ENCODE measurements at regions not wholly inside any gene's neighbourhood (a gene's known extent, or its start where the extent isn't known, plus 50 kb on each side); places are given as distances from the start of the nearest gene placed in this dataset.

DNA sequence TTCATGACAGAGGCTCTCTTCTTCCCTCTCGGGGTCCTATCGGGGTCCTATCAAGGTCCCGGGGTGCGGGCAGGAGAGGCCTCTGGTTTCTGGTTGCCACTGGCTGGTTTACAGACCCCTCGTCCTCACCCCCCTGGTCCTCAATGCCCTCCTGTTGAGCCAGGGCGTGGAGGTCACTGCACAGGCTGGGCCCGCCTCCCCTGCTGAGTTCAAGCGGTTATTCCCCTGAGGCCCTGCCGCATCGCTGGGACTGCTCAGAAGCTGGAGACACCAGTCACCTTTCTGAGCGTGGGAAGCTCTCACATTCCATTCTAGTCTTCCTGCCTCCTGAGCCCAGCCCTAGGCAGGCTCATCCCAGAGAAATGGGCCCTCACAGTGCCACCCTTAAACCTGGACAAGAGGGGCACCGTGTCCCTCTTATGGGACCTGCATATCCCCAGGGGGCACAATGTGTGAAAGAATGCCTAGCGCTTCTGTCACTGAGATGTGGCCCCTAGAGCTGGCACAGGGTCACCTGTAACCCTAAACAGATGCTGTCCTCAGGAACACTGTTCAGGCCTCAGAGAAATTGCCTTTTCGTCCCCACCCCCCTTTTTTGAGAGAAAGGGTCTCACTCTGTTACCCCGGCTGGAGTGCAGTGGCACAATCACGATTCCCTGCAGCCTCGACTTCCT lies 177.7 kb upstream of the RGS6 start:
- H3K79me1 ChIP-seq (ENCODE audit: low read length) = peaks cover 5% of the 10 kb centered on the region
- H3K79me2 ChIP-seq (ENCODE audit: control insufficient read depth, insufficient read depth, low read length, poor library complexity) = no peaks in the 10 kb centered on the region
- H3K14ac ChIP-seq (ENCODE audit: low read length) = no peak overlapping the region
- H2AK5ac ChIP-seq (ENCODE audit: low read length) = no peak overlapping the region
- H3K27ac ChIP-seq (ENCODE audit: low read depth, low read length) = no peak overlapping the region
- no peak overlapping the region for H4K91ac ChIP-seq (ENCODE audit: low read depth, low read length)
- peak; percentile 81 to 82 for DNase-seq
- H2BK12ac ChIP-seq (ENCODE audit: low read length) = peak overlapping the region; percentile 7
- no peak overlapping the region for H2BK120ac ChIP-seq (ENCODE audit: insufficient read depth, low read length, poor library complexity)
- peaks cover 5 to 6% of the 10 kb centered on the region in 2 experiments for H3K4me1 ChIP-seq (ENCODE audit: control insufficient read depth in 1 of 2, insufficient read depth in 2 of 2, low read length in 2 of 2)
- H3K9me3 ChIP-seq (ENCODE audit: insufficient read depth, low read depth, low read length) = no peaks in the 10 kb centered on the region
- no peak overlapping the region for H3K18ac ChIP-seq (ENCODE audit: low read length)
- no peak overlapping the region for H3K23ac ChIP-seq (ENCODE audit: low read length)
- H4K12ac ChIP-seq (ENCODE audit: low read depth, low read length) = no peak overlapping the region
- H4K8ac ChIP-seq (ENCODE audit: low read depth, low read length) = peak overlapping the region; percentile 14
- H3K36me3 ChIP-seq (ENCODE audit: control insufficient read depth in 1 of 2, insufficient read depth in 2 of 2, low read length in 2 of 2) = no peaks in the 10 kb centered on the region
- no peaks in the 10 kb centered on the region for H3K27me3 ChIP-seq (ENCODE audit: insufficient read depth, low read length)
- WGBS (ENCODE audit: extremely low coverage, insufficient coverage, insufficient read length) = no CpG with 5 or more reads among the region's 17 CpGs
- H2AFZ ChIP-seq (ENCODE audit: insufficient read depth, low read length, poor library complexity) = no peak overlapping the region
- H3K9ac ChIP-seq (ENCODE audit: low read length) = no peak overlapping the region
- no peak overlapping the region for H3K4me3 ChIP-seq (ENCODE audit: low read depth, low read length)
- H2BK5ac ChIP-seq (ENCODE audit: low read depth, low read length, poor library complexity) = no peak overlapping the region
- H3K4me2 ChIP-seq (ENCODE audit: low read length) = no peak overlapping the region
- no peak overlapping the region for H3K4ac ChIP-seq (ENCODE audit: low read depth, low read length)

DNA sequence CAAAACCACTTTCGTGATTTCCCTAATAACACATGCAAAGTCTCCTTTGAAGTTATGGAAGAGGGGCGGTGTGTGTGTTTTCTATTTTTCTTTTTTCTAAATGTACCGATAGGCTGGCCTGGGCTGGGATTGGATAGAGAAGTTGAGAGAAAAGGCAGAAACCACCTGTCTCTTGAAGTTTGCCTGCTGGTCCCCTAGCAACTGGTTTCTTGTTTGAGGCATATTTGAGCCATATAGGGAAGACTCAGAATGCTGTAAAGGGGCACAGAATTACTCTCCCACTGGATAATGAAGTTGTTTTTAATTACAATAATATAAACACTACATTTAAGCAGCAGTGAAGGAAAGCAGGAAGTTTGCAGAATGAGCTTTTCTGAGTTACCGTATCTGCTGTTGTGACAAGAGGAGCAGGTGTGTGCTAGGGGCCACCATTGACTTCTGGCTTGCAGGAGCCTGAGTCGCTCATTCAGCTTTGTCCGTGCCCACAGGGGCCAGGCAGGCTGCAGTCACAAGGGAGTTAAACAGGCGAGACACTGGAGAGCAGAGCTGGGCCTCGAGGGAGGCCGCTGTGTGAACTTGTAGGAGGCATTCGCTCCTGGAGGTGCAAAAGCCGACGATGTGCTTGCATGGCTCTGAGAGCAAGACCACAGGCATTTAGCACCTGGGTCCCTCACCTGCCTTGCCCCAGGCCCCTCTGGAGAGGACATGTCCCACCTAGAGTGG lies 173.8 kb upstream of the RGS6 start:
- DNase-seq = no peak
- Histone ChIP-seq H3K9ac (ENCODE audit: low read length) (no peak overlapping the region), H2AK5ac (ENCODE audit: low read length) (no peak overlapping the region), H3K14ac (ENCODE audit: low read length) (no peak overlapping the region), H3K27ac (ENCODE audit: low read depth, low read length) (no peak overlapping the region), H4K91ac (ENCODE audit: low read depth, low read length) (no peak overlapping the region), H3K4me2 (ENCODE audit: low read length) (no peak overlapping the region), H2BK5ac (ENCODE audit: low read depth, low read length, poor library complexity) (no peak overlapping the region), H3K23ac (ENCODE audit: low read length) (no peak overlapping the region), H3K4me3 (ENCODE audit: low read depth, low read length) (no peak overlapping the region), H3K36me3 (ENCODE audit: control insufficient read depth in 1 of 2, insufficient read depth in 2 of 2, low read length in 2 of 2) (no peaks in the 10 kb centered on the region), H3K4me1 (ENCODE audit: control insufficient read depth in 1 of 2, insufficient read depth in 2 of 2, low read length in 2 of 2) (peaks cover 5 to 6% of the 10 kb centered on the region in 2 experiments), H3K27me3 (ENCODE audit: insufficient read depth, low read length) (no peaks in the 10 kb centered on the region), H3K18ac (ENCODE audit: low read length) (no peak overlapping the region), H4K12ac (ENCODE audit: low read depth, low read length) (no peak overlapping the region), H2BK120ac (ENCODE audit: insufficient read depth, low read length, poor library complexity) (no peak overlapping the region), H3K79me2 (ENCODE audit: control insufficient read depth, insufficient read depth, low read length, poor library complexity) (no peaks in the 10 kb centered on the region), H2BK12ac (ENCODE audit: low read length) (no peak overlapping the region), H4K8ac (ENCODE audit: low read depth, low read length) (no peak overlapping the region), H3K79me1 (ENCODE audit: low read length) (peaks cover 5% of the 10 kb centered on the region), H3K4ac (ENCODE audit: low read depth, low read length) (no peak overlapping the region), H3K9me3 (ENCODE audit: insufficient read depth, low read depth, low read length) (peaks cover 2% of the 10 kb centered on the region), H2AFZ (ENCODE audit: insufficient read depth, low read length, poor library complexity) (no peak overlapping the region)
- no CpG with 5 or more reads among the region's 12 CpGs for whole genome bisulfite sequencing (ENCODE audit: extremely low coverage, insufficient coverage, insufficient read length)

- Histone ChIP-seq H2AK5ac (ENCODE audit: low read length) (no peak overlapping the region), H4K8ac (ENCODE audit: low read depth, low read length) (no peak overlapping the region), H2BK120ac (ENCODE audit: insufficient read depth, low read length, poor library complexity) (no peak overlapping the region), H3K36me3 (ENCODE audit: control insufficient read depth in 1 of 2, insufficient read depth in 2 of 2, low read length in 2 of 2) (no peaks in the 10 kb centered on the region), H3K4me1 (ENCODE audit: control insufficient read depth in 1 of 2, insufficient read depth in 2 of 2, low read length in 2 of 2) (no peaks in the 10 kb centered on the region), H3K4ac (ENCODE audit: low read depth, low read length) (no peak overlapping the region), H3K27ac (ENCODE audit: low read depth, low read length) (no peak overlapping the region), H3K79me2 (ENCODE audit: control insufficient read depth, insufficient read depth, low read length, poor library complexity) (no peaks in the 10 kb centered on the region), H3K9me3 (ENCODE audit: insufficient read depth, low read depth, low read length) (peaks cover 2% of the 10 kb centered on the region), H3K4me2 (ENCODE audit: low read length) (no peak overlapping the region), H2BK12ac (ENCODE audit: low read length) (no peak overlapping the region), H3K27me3 (ENCODE audit: insufficient read depth, low read length) (no peaks in the 10 kb centered on the region), H3K18ac (ENCODE audit: low read length) (no peak overlapping the region), H3K14ac (ENCODE audit: low read length) (no peak overlapping the region), H3K23ac (ENCODE audit: low read length) (no peak overlapping the region), H4K12ac (ENCODE audit: low read depth, low read length) (no peak overlapping the region), H3K9ac (ENCODE audit: low read length) (no peak overlapping the region), H2AFZ (ENCODE audit: insufficient read depth, low read length, poor library complexity) (no peak overlapping the region), H4K91ac (ENCODE audit: low read depth, low read length) (no peak overlapping the region), H2BK5ac (ENCODE audit: low read depth, low read length, poor library complexity) (no peak overlapping the region), H3K4me3 (ENCODE audit: low read depth, low read length) (no peak overlapping the region), H3K79me1 (ENCODE audit: low read length) (no peaks in the 10 kb centered on the region)
- no peak for DNase-seq
- no CpG with 5 or more reads among the region's 4 CpGs for WGBS (ENCODE audit: extremely low coverage, insufficient coverage, insufficient read length)
Observed at GRCh38 chr14:71762575-71762974, 169.7 kb upstream of the RGS6 start.

DNA sequence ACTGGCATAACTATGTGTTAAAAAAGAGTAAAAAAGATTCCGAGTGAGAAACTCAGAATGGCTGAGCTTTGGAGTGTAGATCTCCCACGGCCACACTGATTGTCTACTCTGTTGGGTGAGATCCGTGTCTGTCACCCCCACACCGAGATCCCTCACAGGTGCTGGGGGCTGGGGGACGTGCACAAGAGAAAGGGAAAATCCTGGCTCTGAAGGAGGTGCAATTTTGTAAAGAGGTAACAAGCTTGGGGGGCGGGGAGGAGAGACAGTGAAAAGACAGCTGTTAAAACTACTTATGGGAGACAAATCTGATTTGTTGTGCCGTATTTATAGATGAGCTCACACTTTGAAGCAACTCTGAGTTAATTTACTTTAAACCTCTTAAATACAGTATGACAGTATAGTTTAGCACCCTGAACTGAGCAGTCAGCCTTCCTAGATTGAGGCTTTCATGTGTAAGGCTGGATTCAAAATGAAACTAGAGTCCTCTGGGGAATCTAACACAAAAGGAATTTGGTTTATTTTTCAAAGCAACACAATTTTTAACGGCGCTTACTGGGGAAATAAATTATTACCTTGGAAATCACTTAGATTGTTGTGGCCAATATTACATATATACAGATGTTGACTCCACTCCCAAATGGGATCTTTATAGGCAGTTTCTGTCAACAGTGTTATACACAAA lies 167.4 kb upstream of the RGS6 start:
- no peak overlapping the region for H3K18ac ChIP-seq (ENCODE audit: low read length)
- no peaks in the 10 kb centered on the region for H3K36me3 ChIP-seq (ENCODE audit: control insufficient read depth in 1 of 2, insufficient read depth in 2 of 2, low read length in 2 of 2)
- no CpG with 5 or more reads among the region's 9 CpGs for WGBS (ENCODE audit: extremely low coverage, insufficient coverage, insufficient read length)
- H3K79me1 ChIP-seq (ENCODE audit: low read length) = no peaks in the 10 kb centered on the region
- H3K27me3 ChIP-seq (ENCODE audit: insufficient read depth, low read length) = no peaks in the 10 kb centered on the region
- no peak overlapping the region for H2AK5ac ChIP-seq (ENCODE audit: low read length)
- peaks cover 2% of the 10 kb centered on the region for H3K9me3 ChIP-seq (ENCODE audit: insufficient read depth, low read depth, low read length)
- no peak overlapping the region for H3K4ac ChIP-seq (ENCODE audit: low read depth, low read length)
- no peak overlapping the region for H3K4me2 ChIP-seq (ENCODE audit: low read length)
- no peak overlapping the region for H2BK120ac ChIP-seq (ENCODE audit: insufficient read depth, low read length, poor library complexity)
- no peak overlapping the region for H3K9ac ChIP-seq (ENCODE audit: low read length)
- H3K4me3 ChIP-seq (ENCODE audit: low read depth, low read length) = no peak overlapping the region
- no peak overlapping the region for H2BK12ac ChIP-seq (ENCODE audit: low read length)
- no peak overlapping the region for H2BK5ac ChIP-seq (ENCODE audit: low read depth, low read length, poor library complexity)
- H3K79me2 ChIP-seq (ENCODE audit: control insufficient read depth, insufficient read depth, low read length, poor library complexity) = no peaks in the 10 kb centered on the region
- H4K12ac ChIP-seq (ENCODE audit: low read depth, low read length) = no peak overlapping the region
- DNase-seq = no peak
- H3K4me1 ChIP-seq (ENCODE audit: control insufficient read depth in 1 of 2, insufficient read depth in 2 of 2, low read length in 2 of 2) = no peaks in the 10 kb centered on the region
- no peak overlapping the region for H3K14ac ChIP-seq (ENCODE audit: low read length)
- H2AFZ ChIP-seq (ENCODE audit: insufficient read depth, low read length, poor library complexity) = no peak overlapping the region
- no peak overlapping the region for H3K27ac ChIP-seq (ENCODE audit: low read depth, low read length)
- no peak overlapping the region for H3K23ac ChIP-seq (ENCODE audit: low read length)
- H4K8ac ChIP-seq (ENCODE audit: low read depth, low read length) = no peak overlapping the region
- no peak overlapping the region for H4K91ac ChIP-seq (ENCODE audit: low read depth, low read length)
